ENCODE measurements at regions not wholly inside any gene's neighbourhood (a gene's known extent, or its start where the extent isn't known, plus 50 kb on each side); places are given as distances from the start of the nearest gene placed in this dataset.

- TF ChIP-seq ZFX (IDR thresholded peaks at IDR 0.05) (no peak), CTCF (conservative IDR thresholded peaks at IDR 0.05) (no peak)
- no peak overlapping the region for H3K27ac ChIP-seq
Measured at GRCh38 chr1:114322734-114323133, 169.1 kb upstream of the SYT6 start.

GRCh38 chr1:114322207-114322606 lies 168.5 kb upstream of the SYT6 start:
- H3K27ac ChIP-seq: no peak overlapping the region
- TF ChIP-seq CTCF (conservative IDR thresholded peaks at IDR 0.05): no peak
- no peak for TF ChIP-seq ZFX (IDR thresholded peaks at IDR 0.05)

GRCh38 chr1:114320586-114320985 lies 166.9 kb upstream of the SYT6 start:
- H3K27ac ChIP-seq: no peak overlapping the region
- no peak for TF ChIP-seq CTCF (conservative IDR thresholded peaks at IDR 0.05)
- TF ChIP-seq ZFX (IDR thresholded peaks at IDR 0.05): no peak

GRCh38 chr1:114319418-114319817 lies 165.7 kb upstream of the SYT6 start:
- H3K27ac ChIP-seq: no peak overlapping the region
- TF ChIP-seq ZFX (IDR thresholded peaks at IDR 0.05): no peak
- TF ChIP-seq CTCF (conservative IDR thresholded peaks at IDR 0.05): no peak

- TF ChIP-seq CTCF (conservative IDR thresholded peaks at IDR 0.05) (no peak), ZFX (IDR thresholded peaks at IDR 0.05) (no peak)
- no peak overlapping the region for H3K27ac ChIP-seq
Measured at GRCh38 chr1:114318961-114319360, 165.3 kb upstream of the SYT6 start.

GRCh38 chr1:114316204-114316603 lies 162.5 kb upstream of the SYT6 start:
- TF ChIP-seq ZFX (IDR thresholded peaks at IDR 0.05) (no peak), CTCF (conservative IDR thresholded peaks at IDR 0.05) (no peak)
- H3K27ac ChIP-seq: no peak overlapping the region

- H3K27ac ChIP-seq: no peak overlapping the region
- TF ChIP-seq CTCF (conservative IDR thresholded peaks at IDR 0.05) (no peak), ZFX (IDR thresholded peaks at IDR 0.05) (no peak)
Measured at GRCh38 chr1:114315631-114316030, 162.0 kb upstream of the SYT6 start.

Measured in C4-2B (cell line).